Caco-2 (cell line): ENCODE measurements at regions not wholly inside any gene's neighbourhood (a gene's known extent, or its start where the extent isn't known, plus 50 kb on each side); places are given as distances from the start of the nearest gene placed in this dataset.

Experiments used
- BruUV-seq: library from RNA; stranded (reverse); fragments of 400-500 nt; replicated peaks from 2 replicates; lab custom pipeline; 2021; lab: Mats Ljungman, UMichigan
- CTCF ChIA-PET: fragments of 300-600 bp; sonication (Branson Sonifier 250); formaldehyde crosslinking; loops from one replicate; lab custom pipeline; 2022; ENCODE audit warnings: antibody characterized with exemption; lab: Charles Lee
- POLR2A ChIA-PET: fragments of 300-600 bp; sonication (Branson Sonifier 250); formaldehyde crosslinking; loops from one replicate; lab custom pipeline; 2022; ENCODE audit warnings: antibody characterized with exemption; lab: Charles Lee
- DNase-seq, 2 experiments: peaks; one replicate each; pipeline versions ENCODE4 v3.0.0 to v3.0.0-alpha.2; 2020 to 2022
- H3K27me3 ChIP-seq: replicated peaks from 2 replicates; pipeline ENCODE4 v1.6.0; 2011; ENCODE audit warnings: low read length; ENCODE audit not compliant: control insufficient read depth, insufficient read depth
- H3K36me3 ChIP-seq: 2 replicates; pipeline ENCODE4 v1.5.1; 2011; ENCODE audit warnings: low read length; ENCODE audit not compliant: control insufficient read depth, insufficient read depth
- H3K4me1 ChIP-seq: fragments of 250-450 bp; sonication (Bioruptor Pico); 2 replicates; pipeline ENCODE4 v1.5.1; 2020; ENCODE audit warnings: mild to moderate bottlenecking
- H3K4me3 ChIP-seq: 2 replicates; pipeline ENCODE4 v1.5.1; 2011; ENCODE audit warnings: low read depth, mild to moderate bottlenecking, control low read depth, low read length
- H3K9me3 ChIP-seq: fragments of 250-450 bp; sonication (Bioruptor Pico); 2 replicates; pipeline ENCODE4 v1.5.1; 2020; ENCODE audit warnings: mild to moderate bottlenecking, moderate library complexity
- H3K27ac Mint-ChIP-seq: one replicate; pipeline ENCODE4 v1.8.0; 2022; ENCODE audit warnings: mixed read lengths; ENCODE audit not compliant: unreplicated experiment
- H3K27me3 Mint-ChIP-seq: one replicate; pipeline ENCODE4 v1.8.0; 2022; ENCODE audit warnings: mixed read lengths; ENCODE audit not compliant: insufficient read depth, unreplicated experiment
- H3K36me3 Mint-ChIP-seq: one replicate; pipeline ENCODE4 v1.8.0; 2022; ENCODE audit warnings: mild to moderate bottlenecking, mixed read lengths; ENCODE audit not compliant: insufficient read depth, unreplicated experiment
- H3K4me1 Mint-ChIP-seq: one replicate; pipeline ENCODE4 v1.8.0; 2022; ENCODE audit warnings: low read depth, mixed read lengths; ENCODE audit not compliant: unreplicated experiment
- H3K4me3 Mint-ChIP-seq: one replicate; pipeline ENCODE4 v1.8.0; 2022; ENCODE audit warnings: mild to moderate bottlenecking, moderate library complexity, mixed read lengths; ENCODE audit not compliant: unreplicated experiment
- H3K9me3 Mint-ChIP-seq: one replicate; pipeline ENCODE4 v1.8.0; 2022; ENCODE audit warnings: mixed read lengths; ENCODE audit not compliant: unreplicated experiment
- intact Hi-C: fragments of 100-400 bp; cut with micrococcal nuclease; formaldehyde crosslinking; loops from one replicate; pipeline ENCODE4 v1.10.0; 2022; ENCODE audit not compliant: unreplicated experiment
- TF ChIP-seq, protein P1 (sequence below), 2 experiments: fragments of 200-600 bp in 1 of 2; IDR thresholded peaks; 1 replicate in 1 of 2; 2 replicates in 1 of 2; pipeline versions ENCODE4 v1.5.1 to v1.8.0; 2011 to 2022; ENCODE audit warnings: antibody characterized with exemption in 1 of 2, control low read depth in 1 of 2, inconsistent platforms in 1 of 2, low read depth in 1 of 2, low read length in 1 of 2, mild to moderate bottlenecking in 1 of 2, moderate library complexity in 1 of 2; ENCODE audit not compliant: insufficient read depth in 1 of 2, severe bottlenecking in 1 of 2, unreplicated experiment in 1 of 2

DNA sequence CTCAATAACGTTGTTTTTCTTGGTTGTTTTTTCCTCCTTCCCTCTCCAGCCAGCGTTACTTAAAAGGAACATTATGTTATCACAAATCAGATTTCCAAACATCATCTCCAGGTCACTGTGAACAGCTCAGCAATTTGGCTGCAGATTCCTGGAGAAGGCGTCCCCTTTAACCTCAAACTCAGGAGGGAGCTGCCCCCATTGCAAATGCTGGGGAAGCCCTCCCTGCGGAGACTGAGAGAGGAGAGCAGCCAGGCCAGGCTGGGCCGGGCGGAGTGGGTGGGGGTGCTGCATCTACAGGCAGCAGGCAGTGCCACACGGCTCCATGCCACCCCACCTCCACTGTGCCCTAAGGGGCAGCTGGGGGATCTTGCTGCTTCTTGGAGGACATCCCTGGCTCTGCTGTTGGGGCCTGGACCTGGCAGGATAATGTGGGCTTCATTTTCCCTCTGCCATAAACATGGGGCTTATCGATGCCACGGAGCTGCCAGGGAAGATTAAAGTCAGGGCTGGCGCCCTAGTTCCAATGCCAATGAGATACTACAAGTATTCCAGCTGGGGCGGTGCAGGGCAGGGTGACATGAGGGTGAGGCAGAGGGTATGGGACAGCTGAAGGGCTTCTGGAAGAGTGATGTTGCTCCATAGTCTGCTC lies 148.8 kb downstream of the PJA1 start:
- no peaks in the 10 kb centered on the region for H3K4me1 ChIP-seq
- Mint-ChIP-seq H3K36me3 (no peaks in the 10 kb centered on the region), H3K27me3 (peaks cover 6% of the 10 kb centered on the region), H3K4me3 (no peak overlapping the region), H3K4me1 (no peaks in the 10 kb centered on the region), H3K9me3 (no peaks in the 10 kb centered on the region), H3K27ac (no peak overlapping the region)
- no peaks in the 10 kb centered on the region for H3K36me3 ChIP-seq
- ChIA-PET CTCF (no interaction called here), POLR2A (no interaction called here)
- no peak for DNase-seq
- H3K4me3 ChIP-seq, result no peak overlapping the region
- no peaks in the 10 kb centered on the region for H3K27me3 ChIP-seq
- BruUV-seq, result no TSS peak
- H3K9me3 ChIP-seq, result no peaks in the 10 kb centered on the region
- TF ChIP-seq, protein P1, sequence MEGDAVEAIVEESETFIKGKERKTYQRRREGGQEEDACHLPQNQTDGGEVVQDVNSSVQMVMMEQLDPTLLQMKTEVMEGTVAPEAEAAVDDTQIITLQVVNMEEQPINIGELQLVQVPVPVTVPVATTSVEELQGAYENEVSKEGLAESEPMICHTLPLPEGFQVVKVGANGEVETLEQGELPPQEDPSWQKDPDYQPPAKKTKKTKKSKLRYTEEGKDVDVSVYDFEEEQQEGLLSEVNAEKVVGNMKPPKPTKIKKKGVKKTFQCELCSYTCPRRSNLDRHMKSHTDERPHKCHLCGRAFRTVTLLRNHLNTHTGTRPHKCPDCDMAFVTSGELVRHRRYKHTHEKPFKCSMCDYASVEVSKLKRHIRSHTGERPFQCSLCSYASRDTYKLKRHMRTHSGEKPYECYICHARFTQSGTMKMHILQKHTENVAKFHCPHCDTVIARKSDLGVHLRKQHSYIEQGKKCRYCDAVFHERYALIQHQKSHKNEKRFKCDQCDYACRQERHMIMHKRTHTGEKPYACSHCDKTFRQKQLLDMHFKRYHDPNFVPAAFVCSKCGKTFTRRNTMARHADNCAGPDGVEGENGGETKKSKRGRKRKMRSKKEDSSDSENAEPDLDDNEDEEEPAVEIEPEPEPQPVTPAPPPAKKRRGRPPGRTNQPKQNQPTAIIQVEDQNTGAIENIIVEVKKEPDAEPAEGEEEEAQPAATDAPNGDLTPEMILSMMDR (IDR thresholded peaks at IDR 0.05; ENCODE audit: insufficient read depth in 1 of 2, low read depth in 1 of 2, low read length in 1 of 2, severe bottlenecking in 1 of 2, unreplicated experiment in 1 of 2), result no peak
- intact Hi-C loops, result no loop called here

DNA sequence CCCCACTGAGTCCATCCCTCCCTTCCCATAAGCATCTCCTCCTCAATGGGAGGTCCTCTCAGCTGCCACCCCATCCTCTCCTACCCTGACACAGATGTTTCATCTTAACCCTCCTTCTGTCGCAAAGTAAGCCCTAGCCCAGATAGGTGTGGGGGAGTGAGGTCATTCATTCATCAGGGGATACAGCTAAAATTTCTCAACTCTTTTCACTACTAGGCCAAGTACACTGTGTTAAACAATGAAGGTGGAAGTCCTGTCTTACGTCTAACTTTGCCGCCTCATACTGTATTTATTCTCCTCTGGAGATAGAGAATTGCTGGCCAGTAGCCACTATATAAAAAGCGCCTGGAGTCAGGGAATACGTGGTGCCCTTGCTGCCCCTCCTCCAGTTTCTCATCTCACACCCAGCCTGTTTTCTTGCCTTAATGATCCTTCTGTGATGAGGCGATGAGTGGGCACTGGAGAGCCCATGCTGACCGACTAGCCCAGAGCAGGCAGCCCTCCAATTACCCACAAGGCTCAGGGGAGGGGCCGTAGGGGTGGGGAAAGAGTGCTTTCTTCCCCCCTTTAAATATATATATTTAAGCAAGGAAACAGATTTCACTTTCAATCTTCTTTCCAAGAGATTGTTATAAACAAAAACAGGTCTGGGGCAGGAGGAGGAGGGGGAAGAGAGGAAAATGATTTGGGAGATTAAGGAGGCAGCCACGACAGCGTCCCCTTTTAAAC lies 149.5 kb downstream of the PJA1 start:
- Histone ChIP-seq H3K4me3 (no peak overlapping the region), H3K4me1 (no peaks in the 10 kb centered on the region), H3K27me3 (no peaks in the 10 kb centered on the region), H3K9me3 (no peaks in the 10 kb centered on the region), H3K36me3 (no peaks in the 10 kb centered on the region)
- no peaks in the 10 kb centered on the region for H3K4me1 Mint-ChIP-seq
- H3K4me3 Mint-ChIP-seq, result no peak overlapping the region
- TF ChIP-seq, protein P1 (IDR thresholded peaks at IDR 0.05; ENCODE audit: insufficient read depth in 1 of 2, low read depth in 1 of 2, low read length in 1 of 2, severe bottlenecking in 1 of 2, unreplicated experiment in 1 of 2), result no peak
- CTCF ChIA-PET, result no interaction called here
- no peak for DNase-seq
- POLR2A ChIA-PET, result no interaction called here
- intact Hi-C loops, result no loop called here
- H3K27ac Mint-ChIP-seq, result no peak overlapping the region
- H3K36me3 Mint-ChIP-seq, result no peaks in the 10 kb centered on the region
- peaks cover 9% of the 10 kb centered on the region for H3K27me3 Mint-ChIP-seq
- no peaks in the 10 kb centered on the region for H3K9me3 Mint-ChIP-seq
- no TSS peak for BruUV-seq

DNA sequence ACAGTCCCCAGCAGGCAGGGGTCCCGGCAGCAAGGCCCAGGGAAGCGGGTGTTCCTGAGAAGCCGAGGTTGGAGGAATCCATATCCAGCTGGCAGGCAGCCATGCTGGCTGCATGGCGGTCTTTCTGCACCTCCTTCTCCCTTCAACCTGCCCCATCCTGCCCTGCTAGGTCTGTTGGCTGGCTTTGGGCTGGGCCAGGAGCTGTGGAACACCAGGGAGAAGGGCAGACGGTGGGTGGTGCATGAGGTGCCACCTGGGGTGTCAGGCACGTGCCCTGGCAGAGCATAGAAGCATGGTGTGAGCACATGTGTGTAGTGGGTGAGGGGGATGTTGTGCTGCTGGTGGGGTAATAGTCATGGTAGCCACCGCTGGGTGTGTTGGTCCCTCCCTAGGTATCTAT lies 150.1 kb downstream of the PJA1 start:
- Mint-ChIP-seq H3K4me1 (no peaks in the 10 kb centered on the region), H3K36me3 (no peaks in the 10 kb centered on the region), H3K27me3 (peaks cover 9% of the 10 kb centered on the region), H3K9me3 (no peaks in the 10 kb centered on the region), H3K4me3 (no peak overlapping the region), H3K27ac (no peak overlapping the region)
- no peaks in the 10 kb centered on the region for H3K36me3 ChIP-seq
- TF ChIP-seq, protein P1 (IDR thresholded peaks at IDR 0.05; ENCODE audit: insufficient read depth in 1 of 2, low read depth in 1 of 2, low read length in 1 of 2, severe bottlenecking in 1 of 2, unreplicated experiment in 1 of 2), result no peak
- no TSS peak for BruUV-seq
- no peaks in the 10 kb centered on the region for H3K9me3 ChIP-seq
- DNase-seq, result no peak
- ChIA-PET POLR2A (no interaction called here), CTCF (no interaction called here)
- no peak overlapping the region for H3K4me3 ChIP-seq
- no peaks in the 10 kb centered on the region for H3K27me3 ChIP-seq
- intact Hi-C loops, result no loop called here
- no peaks in the 10 kb centered on the region for H3K4me1 ChIP-seq
